ENCODE measurements at regions not wholly inside any gene's neighbourhood (a gene's known extent, or its start where the extent isn't known, plus 50 kb on each side); places are given as distances from the start of the nearest gene placed in this dataset.
"Not testable (repeated sequence)": the region's sequence is repeated elsewhere in the genome, so short reads cannot be mapped to it uniquely, and the experiment has no call there.

DNA sequence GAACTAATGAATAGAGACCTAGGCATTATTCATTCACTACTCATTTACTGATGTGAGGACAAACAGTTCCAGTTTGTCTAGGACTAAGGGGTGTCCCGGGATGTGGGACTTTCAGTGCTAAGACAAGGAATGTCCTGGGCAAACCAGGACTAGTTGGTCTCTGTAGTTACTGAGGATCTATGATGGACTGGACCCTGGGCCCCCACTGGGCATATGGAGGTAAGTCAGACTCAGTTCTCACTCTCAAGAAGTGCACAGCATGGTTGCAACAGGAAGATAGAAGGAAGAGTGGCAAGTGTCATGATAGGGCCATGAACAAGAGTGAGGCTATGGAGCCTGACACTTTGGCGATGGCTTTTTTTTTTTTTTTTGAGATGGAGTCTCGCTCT is 128.2 kb downstream of the MYCN start:
- no peak for DNase-seq (ENCODE audit: low read depth, low spot score)
- Histone ChIP-seq H3K9me3 (ENCODE audit: insufficient read depth, low read length) (peaks cover 17% of the 10 kb centered on the region; the same call in 1 of the 2 replicates), H3K4me3 (ENCODE audit: insufficient read length, low read depth) (no peak overlapping the region), H3K9ac (ENCODE audit: insufficient read length, low read depth) (no peak overlapping the region), H3K27me3 (ENCODE audit: insufficient read depth, insufficient read length) (no peaks in the 10 kb centered on the region), H3K4me1 (ENCODE audit: insufficient read depth, insufficient read length) (peaks cover 4% of the 10 kb centered on the region), H3K36me3 (ENCODE audit: insufficient read depth, insufficient read length, low read length) (no peaks in the 10 kb centered on the region)
- TF ChIP-seq SUZ12 (IDR thresholded peaks at IDR 0.05; ENCODE audit: extremely low read depth, insufficient read depth, insufficient read length) (no peak), YY1 (IDR thresholded peaks at IDR 0.05; ENCODE audit: insufficient read depth, insufficient read length) (no peak), ZNF274 (IDR thresholded peaks at IDR 0.05; ENCODE audit: low read depth, low read length) (no peak)

DNA sequence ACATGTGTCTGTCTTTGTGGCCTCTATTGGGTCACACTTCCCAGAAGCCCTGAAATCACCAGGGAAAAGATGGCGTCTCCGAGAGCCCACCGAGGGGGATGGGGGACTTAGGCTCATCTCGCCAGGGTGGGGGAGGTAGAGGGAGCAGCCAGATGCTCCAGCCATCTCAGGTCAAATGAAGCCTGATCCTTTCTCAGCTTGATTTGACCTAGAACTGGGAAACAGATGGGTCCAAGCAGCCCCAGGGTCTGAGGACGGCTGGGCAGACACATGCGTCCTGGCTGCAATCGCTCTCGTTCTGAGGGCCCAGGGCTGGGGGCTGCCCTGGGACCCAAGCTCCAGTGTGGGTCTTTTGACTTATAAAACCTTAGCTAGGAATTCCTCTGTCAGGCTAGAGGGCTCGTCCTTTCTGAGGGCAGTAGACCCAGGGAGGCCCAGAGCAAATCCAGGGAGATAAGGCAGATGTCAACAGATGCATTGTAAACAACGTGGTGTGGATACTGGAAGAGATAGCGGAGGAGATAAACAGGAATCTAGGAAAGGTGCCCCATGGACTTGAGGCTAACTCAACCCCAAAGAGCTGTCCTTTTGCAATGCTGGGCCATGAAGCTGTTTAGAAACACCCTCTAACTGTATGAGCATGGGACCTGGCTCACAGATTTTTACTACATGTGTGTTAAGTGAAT is 127.7 kb downstream of the MYCN start:
- Histone ChIP-seq H3K9me3 (ENCODE audit: insufficient read depth, low read length) (peaks cover 23% of the 10 kb centered on the region), H3K27me3 (ENCODE audit: insufficient read depth, insufficient read length) (no peaks in the 10 kb centered on the region), H3K9ac (ENCODE audit: insufficient read length, low read depth) (no peak overlapping the region), H3K36me3 (ENCODE audit: insufficient read depth, insufficient read length, low read length) (no peaks in the 10 kb centered on the region), H3K4me1 (ENCODE audit: insufficient read depth, insufficient read length) (peaks cover 4% of the 10 kb centered on the region), H3K4me3 (ENCODE audit: insufficient read length, low read depth) (no peak overlapping the region)
- TF ChIP-seq SUZ12 (IDR thresholded peaks at IDR 0.05; ENCODE audit: extremely low read depth, insufficient read depth, insufficient read length) (no peak), YY1 (IDR thresholded peaks at IDR 0.05; ENCODE audit: insufficient read depth, insufficient read length) (no peak), ZNF274 (IDR thresholded peaks at IDR 0.05; ENCODE audit: low read depth, low read length) (no peak)
- no peak for DNase-seq (ENCODE audit: low read depth, low spot score)

DNA sequence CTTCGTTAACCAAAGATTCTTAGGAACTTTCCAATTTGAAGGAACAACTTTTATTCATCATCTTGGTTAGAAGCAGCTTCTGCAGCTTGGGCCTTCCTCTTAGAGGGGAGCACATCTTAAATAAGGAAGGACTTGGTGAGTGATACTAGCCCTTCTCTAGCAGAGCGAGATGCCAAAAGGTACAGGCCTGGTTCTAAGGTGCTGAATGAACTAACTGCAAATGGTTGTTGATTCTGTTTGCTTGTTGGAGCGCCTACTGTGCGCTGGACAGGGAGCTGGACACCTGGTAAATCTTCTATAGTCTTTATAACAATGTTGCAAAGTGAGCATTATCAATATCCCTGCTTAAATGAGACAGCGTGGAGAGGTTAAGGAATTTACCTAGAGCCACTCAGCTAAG is 127.1 kb downstream of the MYCN start:
- H3K36me3 ChIP-seq (ENCODE audit: insufficient read depth, insufficient read length, low read length) = no peaks in the 10 kb centered on the region
- TF ChIP-seq SUZ12 (IDR thresholded peaks at IDR 0.05; ENCODE audit: extremely low read depth, insufficient read depth, insufficient read length) (no peak), YY1 (IDR thresholded peaks at IDR 0.05; ENCODE audit: insufficient read depth, insufficient read length) (no peak), ZNF274 (IDR thresholded peaks at IDR 0.05; ENCODE audit: low read depth, low read length) (no peak)
- no peak overlapping the region for H3K9ac ChIP-seq (ENCODE audit: insufficient read length, low read depth)
- H3K27me3 ChIP-seq (ENCODE audit: insufficient read depth, insufficient read length) = no peaks in the 10 kb centered on the region
- H3K9me3 ChIP-seq (ENCODE audit: insufficient read depth, low read length) = peaks cover 28% of the 10 kb centered on the region
- H3K4me3 ChIP-seq (ENCODE audit: insufficient read length, low read depth) = no peak overlapping the region
- no peak for DNase-seq (ENCODE audit: low read depth, low spot score)
- H3K4me1 ChIP-seq (ENCODE audit: insufficient read depth, insufficient read length) = peaks cover 4% of the 10 kb centered on the region

DNA sequence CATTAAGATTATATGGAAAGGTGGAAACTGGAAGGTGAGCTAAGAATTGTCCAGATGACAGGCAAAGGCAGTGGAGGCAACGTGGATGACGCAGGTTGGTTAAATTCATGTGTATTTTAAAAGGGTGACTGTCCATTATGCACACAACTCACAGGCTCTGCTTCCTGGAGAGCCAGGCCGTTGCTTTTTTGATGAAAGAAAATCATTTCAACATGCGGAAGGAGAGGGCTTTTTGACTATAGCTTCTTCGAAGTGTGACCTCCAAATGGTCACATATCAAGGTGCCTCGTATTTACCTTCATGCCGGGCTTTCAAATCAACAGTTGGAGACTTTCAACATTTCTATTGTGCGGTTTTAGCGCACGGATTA is 126.7 kb downstream of the MYCN start:
- DNase-seq (ENCODE audit: low read depth, low spot score) = no peak

DNA sequence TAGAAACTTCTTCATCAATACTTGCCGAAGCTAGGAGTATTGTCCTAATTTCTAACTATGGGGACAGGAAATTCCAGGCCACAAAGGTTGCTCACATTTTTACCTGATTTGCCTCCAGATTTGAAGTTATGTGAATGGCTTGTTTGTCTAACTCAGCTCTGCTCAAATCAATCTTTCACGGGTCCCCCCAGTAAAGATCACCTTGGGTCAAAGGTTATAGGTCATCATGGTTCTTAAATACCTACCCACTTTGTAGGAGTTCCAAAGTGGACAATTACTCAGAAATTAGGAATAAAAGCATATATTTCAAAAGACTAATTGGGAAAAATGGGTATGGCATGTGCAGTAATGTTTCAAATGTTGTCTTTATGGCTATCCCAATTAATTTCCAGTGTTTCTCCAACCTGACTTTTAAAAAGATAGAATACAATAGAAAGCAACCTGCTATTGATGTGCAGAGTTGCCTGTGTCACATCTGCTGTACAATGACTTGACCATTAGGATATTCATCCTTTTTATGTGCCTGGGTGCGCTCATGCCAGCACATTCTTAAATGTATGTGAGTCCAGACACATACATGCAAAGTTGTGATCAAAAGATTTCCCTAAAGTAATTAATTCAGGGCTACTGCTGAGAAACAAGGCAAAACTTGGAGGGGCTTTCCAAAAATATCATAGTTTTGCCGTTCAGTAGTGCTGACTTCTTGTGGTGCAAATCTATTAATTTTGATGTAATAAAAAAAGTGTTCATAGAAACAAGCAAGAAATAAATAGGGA is 126.1 kb downstream of the MYCN start:
- TF ChIP-seq ZNF274 (IDR thresholded peaks at IDR 0.05; ENCODE audit: low read depth, low read length) = no peak
- no peak for TF ChIP-seq YY1 (IDR thresholded peaks at IDR 0.05; ENCODE audit: insufficient read depth, insufficient read length)
- TF ChIP-seq SUZ12 (IDR thresholded peaks at IDR 0.05; ENCODE audit: extremely low read depth, insufficient read depth, insufficient read length) = no peak

More for the DNA sequence above, 126.7 kb downstream of the MYCN start:
- TF ChIP-seq SUZ12 (IDR thresholded peaks at IDR 0.05; ENCODE audit: extremely low read depth, insufficient read depth, insufficient read length) (no peak), YY1 (IDR thresholded peaks at IDR 0.05; ENCODE audit: insufficient read depth, insufficient read length) (no peak), ZNF274 (IDR thresholded peaks at IDR 0.05; ENCODE audit: low read depth, low read length) (no peak)
- Histone ChIP-seq H3K4me3 (ENCODE audit: insufficient read length, low read depth) (no peak overlapping the region), H3K36me3 (ENCODE audit: insufficient read depth, insufficient read length, low read length) (no peaks in the 10 kb centered on the region), H3K9me3 (ENCODE audit: insufficient read depth, low read length) (peaks cover 32% of the 10 kb centered on the region), H3K27me3 (ENCODE audit: insufficient read depth, insufficient read length) (no peaks in the 10 kb centered on the region), H3K9ac (ENCODE audit: insufficient read length, low read depth) (no peak overlapping the region), H3K4me1 (ENCODE audit: insufficient read depth, insufficient read length) (peaks cover 4% of the 10 kb centered on the region)

DNA sequence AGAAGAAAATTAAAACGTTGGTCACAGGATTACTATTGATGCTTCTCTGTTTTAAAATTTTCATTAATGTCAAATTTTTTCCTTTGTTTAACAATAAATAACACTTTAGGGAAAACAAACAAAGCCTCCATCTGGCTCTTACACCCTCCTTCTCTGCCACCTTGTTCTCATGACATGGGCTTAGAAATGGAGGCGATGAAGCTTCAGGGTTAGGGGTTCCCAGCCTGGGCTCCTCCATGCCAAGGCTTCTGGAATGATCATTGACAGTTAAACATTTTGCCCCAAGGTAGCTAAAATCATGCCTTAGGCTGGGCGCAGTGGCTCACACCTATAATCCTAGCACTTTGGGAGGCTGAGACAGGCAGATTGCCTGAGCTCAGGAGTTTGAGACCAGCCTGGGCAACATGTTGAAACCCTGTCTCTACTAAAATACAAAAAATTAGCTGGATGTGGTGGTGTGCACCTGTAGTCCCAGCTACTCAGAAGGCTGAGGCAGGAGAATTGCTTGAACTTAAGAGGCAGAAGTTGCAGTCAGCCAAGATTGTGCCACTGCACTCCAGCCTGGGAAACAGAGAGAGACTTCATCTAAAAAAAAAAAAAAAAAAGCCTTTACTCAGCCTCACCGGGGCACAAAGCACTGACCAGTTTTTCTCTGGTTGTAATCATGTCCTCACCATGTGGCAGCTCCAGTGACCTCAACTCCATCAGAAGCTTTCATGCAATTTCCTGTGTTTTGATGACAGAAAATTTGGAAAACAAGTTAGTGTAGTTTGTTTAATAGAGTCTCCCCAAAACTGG is 125.1 kb downstream of the MYCN start:
- not testable (repeated sequence) for H3K27me3 ChIP-seq (ENCODE audit: insufficient read depth, insufficient read length); H3K9ac ChIP-seq (ENCODE audit: insufficient read length, low read depth); H3K4me1 ChIP-seq (ENCODE audit: insufficient read depth, insufficient read length); H3K36me3 ChIP-seq (ENCODE audit: insufficient read depth, insufficient read length, low read length); H3K4me3 ChIP-seq (ENCODE audit: insufficient read length, low read depth); DNase-seq (ENCODE audit: low read depth, low spot score)
- H3K9me3 ChIP-seq (ENCODE audit: insufficient read depth, low read length) = peaks cover 39% of the 10 kb centered on the region

More for the DNA sequence above, 126.1 kb downstream of the MYCN start:
- Histone ChIP-seq H3K9ac (ENCODE audit: insufficient read length, low read depth) (no peak overlapping the region), H3K9me3 (ENCODE audit: insufficient read depth, low read length) (peaks cover 38% of the 10 kb centered on the region), H3K4me3 (ENCODE audit: insufficient read length, low read depth) (no peak overlapping the region), H3K27me3 (ENCODE audit: insufficient read depth, insufficient read length) (no peaks in the 10 kb centered on the region), H3K4me1 (ENCODE audit: insufficient read depth, insufficient read length) (peaks cover 4% of the 10 kb centered on the region), H3K36me3 (ENCODE audit: insufficient read depth, insufficient read length, low read length) (no peaks in the 10 kb centered on the region)
- no peak for DNase-seq (ENCODE audit: low read depth, low spot score)

DNA sequence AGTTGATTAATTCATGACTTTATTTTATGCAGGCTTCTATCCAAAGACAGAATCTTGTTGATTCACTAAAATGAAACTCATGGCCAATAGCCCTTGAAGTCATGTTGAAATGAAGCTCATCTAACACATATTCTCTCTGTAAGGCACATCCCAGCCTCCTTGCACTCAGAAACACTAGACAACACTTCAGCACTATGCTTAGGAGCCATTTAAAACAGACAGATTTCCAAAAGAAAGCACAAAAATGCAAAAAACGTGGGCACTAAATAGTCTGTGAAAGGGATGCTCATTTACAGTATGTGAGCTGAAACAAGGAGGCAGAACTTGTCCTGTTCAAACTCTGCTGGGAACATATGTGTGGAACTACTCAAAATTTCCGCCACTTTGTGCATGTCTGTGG is 124.4 kb downstream of the MYCN start:
- H3K9me3 ChIP-seq (ENCODE audit: insufficient read depth, low read length) = peaks cover 39% of the 10 kb centered on the region
- DNase-seq (ENCODE audit: low read depth, low spot score) = no peak
- no peak overlapping the region for H3K9ac ChIP-seq (ENCODE audit: insufficient read length, low read depth)
- H3K27me3 ChIP-seq (ENCODE audit: insufficient read depth, insufficient read length) = no peaks in the 10 kb centered on the region
- H3K36me3 ChIP-seq (ENCODE audit: insufficient read depth, insufficient read length, low read length) = no peaks in the 10 kb centered on the region
- TF ChIP-seq ZNF274 (IDR thresholded peaks at IDR 0.05; ENCODE audit: low read depth, low read length) = no peak
- no peak for TF ChIP-seq YY1 (IDR thresholded peaks at IDR 0.05; ENCODE audit: insufficient read depth, insufficient read length)
- TF ChIP-seq SUZ12 (IDR thresholded peaks at IDR 0.05; ENCODE audit: extremely low read depth, insufficient read depth, insufficient read length) = no peak
- no peaks in the 10 kb centered on the region for H3K4me1 ChIP-seq (ENCODE audit: insufficient read depth, insufficient read length)
- no peak overlapping the region for H3K4me3 ChIP-seq (ENCODE audit: insufficient read length, low read depth)
